ENCODE measurements at regions not wholly inside any gene's neighbourhood (a gene's known extent, or its start where the extent isn't known, plus 50 kb on each side); places are given as distances from the start of the nearest gene placed in this dataset.

- FAIRE-seq (no peak), DNase-seq (ENCODE audit: insufficient read length, low spot score) (no peak)
- TF ChIP-seq PAX5 (IDR thresholded peaks at IDR 0.05; ENCODE audit: insufficient read depth, low read length, severe bottlenecking) (no peak), POLR2A (IDR thresholded peaks at IDR 0.05; ENCODE audit: low read depth, low read length) (no peak), TAF1 (IDR thresholded peaks at IDR 0.05; ENCODE audit: low read depth, low read length) (no peak), POU2F2 (IDR thresholded peaks at IDR 0.05; ENCODE audit: low read depth, low read length) (no peak), SPI1 (IDR thresholded peaks at IDR 0.05; ENCODE audit: low read depth, low read length) (no peak)
These were observed 606.6 kb downstream of the TBC1D22A start for GRCh38 chr22:47369020-47369419.

- TF ChIP-seq POLR2AphosphoS5 (IDR thresholded peaks at IDR 0.05; ENCODE audit: low read depth, low read length) (no peak), PAX5 (IDR thresholded peaks at IDR 0.05; ENCODE audit: insufficient read depth, low read length, severe bottlenecking) (no peak), TAF1 (IDR thresholded peaks at IDR 0.05; ENCODE audit: low read depth, low read length) (no peak), SPI1 (IDR thresholded peaks at IDR 0.05; ENCODE audit: low read depth, low read length) (no peak), POLR2A (IDR thresholded peaks at IDR 0.05; ENCODE audit: low read depth, low read length) (no peak), POU2F2 (IDR thresholded peaks at IDR 0.05; ENCODE audit: low read depth, low read length) (no peak)
- no peak for DNase-seq (ENCODE audit: insufficient read length, low spot score)
- FAIRE-seq = no peak
These were observed 605.8 kb downstream of the TBC1D22A start for GRCh38 chr22:47367993-47368945.

- TF ChIP-seq SPI1 (IDR thresholded peaks at IDR 0.05; ENCODE audit: low read depth, low read length) (no peak), POLR2AphosphoS5 (IDR thresholded peaks at IDR 0.05; ENCODE audit: low read depth, low read length) (no peak), POLR2A (IDR thresholded peaks at IDR 0.05; ENCODE audit: low read depth, low read length) (no peak), TAF1 (IDR thresholded peaks at IDR 0.05; ENCODE audit: low read depth, low read length) (no peak), POU2F2 (IDR thresholded peaks at IDR 0.05; ENCODE audit: low read depth, low read length) (no peak), PAX5 (IDR thresholded peaks at IDR 0.05; ENCODE audit: insufficient read depth, low read length, severe bottlenecking) (no peak)
- DNase-seq (ENCODE audit: insufficient read length, low spot score) (no peak), FAIRE-seq (no peak)
These were observed 604.7 kb downstream of the TBC1D22A start for GRCh38 chr22:47367107-47367690.

GRCh38 chr22:47366026-47366767, 603.7 kb downstream of the TBC1D22A start:
- DNase-seq (ENCODE audit: insufficient read length, low spot score) (no peak), FAIRE-seq (no peak)
- TF ChIP-seq TAF1 (IDR thresholded peaks at IDR 0.05; ENCODE audit: low read depth, low read length) (no peak), POLR2A (IDR thresholded peaks at IDR 0.05; ENCODE audit: low read depth, low read length) (no peak), POU2F2 (IDR thresholded peaks at IDR 0.05; ENCODE audit: low read depth, low read length) (no peak), PAX5 (IDR thresholded peaks at IDR 0.05; ENCODE audit: insufficient read depth, low read length, severe bottlenecking) (no peak), POLR2AphosphoS5 (IDR thresholded peaks at IDR 0.05; ENCODE audit: low read depth, low read length) (no peak), SPI1 (IDR thresholded peaks at IDR 0.05; ENCODE audit: low read depth, low read length) (no peak)

DNA sequence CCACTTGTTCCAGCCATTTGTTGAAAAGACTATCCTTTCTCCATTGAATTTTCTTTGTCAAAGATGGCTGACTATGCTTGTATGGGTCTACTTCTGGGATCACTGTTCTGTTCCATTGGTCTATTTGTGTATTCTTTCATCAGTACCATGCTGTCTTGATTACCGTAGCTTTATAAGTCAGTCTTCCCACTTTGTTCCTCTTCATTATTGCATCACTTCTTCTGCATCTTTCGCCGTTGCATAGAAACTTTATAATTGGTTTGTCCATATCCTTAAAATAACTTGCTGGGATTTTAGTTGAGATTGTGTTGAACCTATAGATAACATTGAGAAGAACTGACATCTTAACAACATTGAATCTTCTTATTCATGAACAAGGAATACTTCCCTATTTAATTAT, 598.8 kb downstream of the TBC1D22A start:
- FAIRE-seq (no peak), DNase-seq (ENCODE audit: insufficient read length, low spot score) (no peak)
- TF ChIP-seq TAF1 (IDR thresholded peaks at IDR 0.05; ENCODE audit: low read depth, low read length) (no peak), SPI1 (IDR thresholded peaks at IDR 0.05; ENCODE audit: low read depth, low read length) (no peak), PAX5 (IDR thresholded peaks at IDR 0.05; ENCODE audit: insufficient read depth, low read length, severe bottlenecking) (no peak), POLR2A (IDR thresholded peaks at IDR 0.05; ENCODE audit: low read depth, low read length) (no peak), POLR2AphosphoS5 (IDR thresholded peaks at IDR 0.05; ENCODE audit: low read depth, low read length) (no peak), POU2F2 (IDR thresholded peaks at IDR 0.05; ENCODE audit: low read depth, low read length) (no peak)

DNA sequence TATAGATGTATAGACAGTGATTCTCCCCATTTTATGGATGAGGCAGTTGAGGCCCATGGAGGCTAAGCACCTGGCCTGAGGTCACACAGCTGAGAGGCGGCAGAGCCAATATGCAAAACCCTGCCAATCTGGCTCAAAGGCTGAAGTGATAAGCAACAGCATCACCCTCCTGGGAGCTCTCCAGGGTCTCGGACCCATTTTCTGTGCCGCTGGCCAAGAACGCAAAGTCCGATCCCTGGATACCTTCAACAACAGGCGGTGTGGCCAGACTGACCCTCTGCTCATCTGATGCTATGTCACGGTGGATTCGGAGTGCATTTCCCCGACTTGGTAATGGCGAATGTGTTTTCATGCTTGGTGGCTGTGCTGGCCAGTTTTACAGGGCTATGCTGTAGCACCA, 595.0 kb downstream of the TBC1D22A start:
- DNase-seq (ENCODE audit: insufficient read length, low spot score) = no peak
- no peak for FAIRE-seq
- TF ChIP-seq PAX5 (IDR thresholded peaks at IDR 0.05; ENCODE audit: insufficient read depth, low read length, severe bottlenecking) = no peak
- no peak for TF ChIP-seq POLR2AphosphoS5 (IDR thresholded peaks at IDR 0.05; ENCODE audit: low read depth, low read length)
- TF ChIP-seq SPI1 (IDR thresholded peaks at IDR 0.05; ENCODE audit: low read depth, low read length) = no peak
- no peak for TF ChIP-seq TAF1 (IDR thresholded peaks at IDR 0.05; ENCODE audit: low read depth, low read length)
- TF ChIP-seq POU2F2 (IDR thresholded peaks at IDR 0.05; ENCODE audit: low read depth, low read length) = no peak
- no peak for TF ChIP-seq POLR2A (IDR thresholded peaks at IDR 0.05; ENCODE audit: low read depth, low read length)

DNA sequence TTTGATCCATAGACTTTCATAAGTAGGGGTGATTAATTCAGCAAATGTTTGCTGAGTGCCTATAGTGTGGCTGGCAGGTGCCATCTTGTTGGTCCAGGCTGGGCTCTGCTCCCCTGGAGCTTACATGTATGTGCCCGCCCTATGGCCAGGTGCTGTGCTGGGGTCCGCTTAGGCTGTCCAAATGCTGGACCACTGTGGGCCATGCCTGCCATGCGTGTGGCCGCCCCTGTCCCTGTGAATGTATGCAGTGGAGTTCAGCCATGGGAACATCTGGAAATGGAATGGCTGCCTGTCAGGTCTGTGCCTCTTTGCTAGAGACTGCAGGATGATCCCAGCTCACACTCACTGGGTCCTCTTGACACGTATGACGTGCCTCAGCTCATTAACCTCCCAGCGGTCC, 594.6 kb downstream of the TBC1D22A start:
- FAIRE-seq (no peak), DNase-seq (ENCODE audit: insufficient read length, low spot score) (no peak)
- no peak for TF ChIP-seq POLR2AphosphoS5 (IDR thresholded peaks at IDR 0.05; ENCODE audit: low read depth, low read length)
- TF ChIP-seq TAF1 (IDR thresholded peaks at IDR 0.05; ENCODE audit: low read depth, low read length) = no peak
- no peak for TF ChIP-seq SPI1 (IDR thresholded peaks at IDR 0.05; ENCODE audit: low read depth, low read length)
- no peak for TF ChIP-seq PAX5 (IDR thresholded peaks at IDR 0.05; ENCODE audit: insufficient read depth, low read length, severe bottlenecking)
- TF ChIP-seq POU2F2 (IDR thresholded peaks at IDR 0.05; ENCODE audit: low read depth, low read length) = no peak
- TF ChIP-seq POLR2A (IDR thresholded peaks at IDR 0.05; ENCODE audit: low read depth, low read length) = no peak

DNA sequence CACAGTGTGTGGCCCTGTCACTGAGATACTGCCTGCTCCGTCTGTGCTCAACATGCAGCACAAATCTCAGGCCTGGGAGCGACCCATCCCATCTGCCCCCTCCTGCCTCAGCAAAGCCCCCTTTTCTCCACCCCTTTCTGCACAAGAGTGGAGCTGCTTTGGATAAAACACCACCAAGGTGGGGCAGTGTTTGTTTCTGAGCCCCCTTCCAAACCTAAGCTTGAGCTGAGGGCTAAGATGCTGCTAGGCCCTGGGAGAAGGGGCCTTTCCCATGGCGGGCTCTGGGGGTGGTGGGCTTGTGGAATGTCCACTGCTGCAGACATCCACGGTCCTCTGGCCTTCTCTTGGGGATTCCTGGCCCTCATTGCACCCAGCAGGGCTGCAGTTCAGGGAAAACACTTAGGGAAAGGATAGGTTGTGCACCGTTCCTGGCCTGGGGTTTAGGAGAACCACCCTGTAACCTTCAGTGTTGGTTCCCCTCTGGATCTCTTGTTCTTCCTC, 594.1 kb downstream of the TBC1D22A start:
- no peak for TF ChIP-seq TAF1 (IDR thresholded peaks at IDR 0.05; ENCODE audit: low read depth, low read length)
- no peak for TF ChIP-seq POLR2AphosphoS5 (IDR thresholded peaks at IDR 0.05; ENCODE audit: low read depth, low read length)
- TF ChIP-seq POU2F2 (IDR thresholded peaks at IDR 0.05; ENCODE audit: low read depth, low read length) = no peak
- TF ChIP-seq SPI1 (IDR thresholded peaks at IDR 0.05; ENCODE audit: low read depth, low read length) = no peak
- TF ChIP-seq PAX5 (IDR thresholded peaks at IDR 0.05; ENCODE audit: insufficient read depth, low read length, severe bottlenecking) = no peak
- no peak for FAIRE-seq
- no peak for DNase-seq (ENCODE audit: insufficient read length, low spot score)

Data from GM12891 (cell line).